ENCODE measurements at regions not wholly inside any gene's neighbourhood (a gene's known extent, or its start where the extent isn't known, plus 50 kb on each side); places are given as distances from the start of the nearest gene placed in this dataset.
A peak's percentile ranks its signal among the peaks of the same experiment; 100 is the strongest.

GRCh38 chr4:154036856-154037255, 248.0 kb upstream of the SFRP2 start:
- H3K4me3 ChIP-seq (ENCODE audit: low read depth, low read length), result no peak overlapping the region
- DNase-seq (ENCODE audit: low read depth), result no peak
- TF ChIP-seq, protein P1, sequence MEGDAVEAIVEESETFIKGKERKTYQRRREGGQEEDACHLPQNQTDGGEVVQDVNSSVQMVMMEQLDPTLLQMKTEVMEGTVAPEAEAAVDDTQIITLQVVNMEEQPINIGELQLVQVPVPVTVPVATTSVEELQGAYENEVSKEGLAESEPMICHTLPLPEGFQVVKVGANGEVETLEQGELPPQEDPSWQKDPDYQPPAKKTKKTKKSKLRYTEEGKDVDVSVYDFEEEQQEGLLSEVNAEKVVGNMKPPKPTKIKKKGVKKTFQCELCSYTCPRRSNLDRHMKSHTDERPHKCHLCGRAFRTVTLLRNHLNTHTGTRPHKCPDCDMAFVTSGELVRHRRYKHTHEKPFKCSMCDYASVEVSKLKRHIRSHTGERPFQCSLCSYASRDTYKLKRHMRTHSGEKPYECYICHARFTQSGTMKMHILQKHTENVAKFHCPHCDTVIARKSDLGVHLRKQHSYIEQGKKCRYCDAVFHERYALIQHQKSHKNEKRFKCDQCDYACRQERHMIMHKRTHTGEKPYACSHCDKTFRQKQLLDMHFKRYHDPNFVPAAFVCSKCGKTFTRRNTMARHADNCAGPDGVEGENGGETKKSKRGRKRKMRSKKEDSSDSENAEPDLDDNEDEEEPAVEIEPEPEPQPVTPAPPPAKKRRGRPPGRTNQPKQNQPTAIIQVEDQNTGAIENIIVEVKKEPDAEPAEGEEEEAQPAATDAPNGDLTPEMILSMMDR (IDR thresholded peaks at IDR 0.05; ENCODE audit: low read depth, low read length), result no peak
- TF ChIP-seq, protein P2, sequence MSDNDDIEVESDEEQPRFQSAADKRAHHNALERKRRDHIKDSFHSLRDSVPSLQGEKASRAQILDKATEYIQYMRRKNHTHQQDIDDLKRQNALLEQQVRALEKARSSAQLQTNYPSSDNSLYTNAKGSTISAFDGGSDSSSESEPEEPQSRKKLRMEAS (IDR thresholded peaks at IDR 0.05; ENCODE audit: low read depth, low read length), result no peak
- no peak for TF ChIP-seq POLR2A (IDR thresholded peaks at IDR 0.05; ENCODE audit: extremely low read depth, insufficient read length)
- no peak for TF ChIP-seq MYC (IDR thresholded peaks at IDR 0.05; ENCODE audit: low read depth, low read length)

GRCh38 chr4:154035341-154035740, 246.5 kb upstream of the SFRP2 start:
- no peak overlapping the region for H3K4me3 ChIP-seq (ENCODE audit: low read depth, low read length)
- no peak for DNase-seq (ENCODE audit: low read depth)
- TF ChIP-seq, protein P2 (IDR thresholded peaks at IDR 0.05; ENCODE audit: low read depth, low read length), result no peak
- no peak for TF ChIP-seq MYC (IDR thresholded peaks at IDR 0.05; ENCODE audit: low read depth, low read length)
- no peak for TF ChIP-seq POLR2A (IDR thresholded peaks at IDR 0.05; ENCODE audit: extremely low read depth, insufficient read length)
- TF ChIP-seq, protein P1 (IDR thresholded peaks at IDR 0.05; ENCODE audit: low read depth, low read length), result no peak

GRCh38 chr4:154033921-154034320, 245.0 kb upstream of the SFRP2 start:
- TF ChIP-seq MYC (IDR thresholded peaks at IDR 0.05; ENCODE audit: low read depth, low read length), result no peak
- TF ChIP-seq, protein P2 (IDR thresholded peaks at IDR 0.05; ENCODE audit: low read depth, low read length), result no peak
- TF ChIP-seq, protein P1 (IDR thresholded peaks at IDR 0.05; ENCODE audit: low read depth, low read length), result no peak
- TF ChIP-seq POLR2A (IDR thresholded peaks at IDR 0.05; ENCODE audit: extremely low read depth, insufficient read length), result no peak
- peak; percentile 3 for DNase-seq (ENCODE audit: low read depth)
- H3K4me3 ChIP-seq (ENCODE audit: low read depth, low read length), result no peak overlapping the region

- TF ChIP-seq, protein P2 (IDR thresholded peaks at IDR 0.05; ENCODE audit: low read depth, low read length), result no peak
- TF ChIP-seq, protein P1 (IDR thresholded peaks at IDR 0.05; ENCODE audit: low read depth, low read length), result no peak
- no peak for TF ChIP-seq MYC (IDR thresholded peaks at IDR 0.05; ENCODE audit: low read depth, low read length)
- no peak for TF ChIP-seq POLR2A (IDR thresholded peaks at IDR 0.05; ENCODE audit: extremely low read depth, insufficient read length)
- no peak overlapping the region for H3K4me3 ChIP-seq (ENCODE audit: low read depth, low read length)
- no peak for DNase-seq (ENCODE audit: low read depth)
Observed at GRCh38 chr4:154032914-154033313, 244.0 kb upstream of the SFRP2 start.

- TF ChIP-seq POLR2A (IDR thresholded peaks at IDR 0.05; ENCODE audit: extremely low read depth, insufficient read length) (no peak), MYC (IDR thresholded peaks at IDR 0.05; ENCODE audit: low read depth, low read length) (no peak)
- TF ChIP-seq, protein P1 (IDR thresholded peaks at IDR 0.05; ENCODE audit: low read depth, low read length), result no peak
- TF ChIP-seq, protein P2 (IDR thresholded peaks at IDR 0.05; ENCODE audit: low read depth, low read length), result no peak
- no peak for DNase-seq (ENCODE audit: low read depth)
- H3K4me3 ChIP-seq (ENCODE audit: low read depth, low read length), result no peak overlapping the region
Observed at GRCh38 chr4:154030746-154031145, 241.9 kb upstream of the SFRP2 start.

Data from NB4 (cell line).